HepG2 (cell line): ENCODE measurements at regions not wholly inside any gene's neighbourhood (a gene's known extent, or its start where the extent isn't known, plus 50 kb on each side); places are given as distances from the start of the nearest gene placed in this dataset.

ENCODE experiments used
- ATAC-seq: fragments of 200-7000 bp; cut with Tn5 transposase; 3 replicates; pipeline ENCODE4 v1.9.1; 2020; ENCODE audit warnings: mild to moderate bottlenecking, moderate library complexity
- BruUV-seq: library from RNA; stranded (reverse); fragments of 400-500 nt; replicated peaks from 2 replicates; lab custom pipeline; 2021; lab: Mats Ljungman, UMichigan
- CTCF ChIA-PET: fragments of 300-600 bp; formaldehyde crosslinking; extraction: SDS; loops from one replicate; lab custom pipeline; 2021; ENCODE audit warnings: low total read pairs, inconsistent platforms, low intra/inter-chr PET ratio; lab: Yijun Ruan, JAX
- POLR2A ChIA-PET: fragments of 350-600 bp; sonication (Branson Sonifier 250); formaldehyde crosslinking; loops from one replicate; lab custom pipeline; 2020; ENCODE audit warnings: antibody characterized with exemption, inconsistent platforms; lab: Yijun Ruan, JAX
- DNase-seq: peaks from one replicate; pipeline ENCODE4 v3.0.0-alpha.2; 2015; ENCODE audit warnings: low spot score
- FAIRE-seq: peaks from 3 replicates; lab custom pipeline; 2011; peaks lifted over from hg19 to GRCh38; lab: Jason Lieb, UNC
- H2AFZ ChIP-seq: one replicate; pipeline ENCODE4 v1.6.1; 2011; ENCODE audit warnings: low read length, inconsistent platforms
- H3K27ac ChIP-seq: fragments of 300-600 bp; 3 replicates; pipeline ENCODE4 v1.8.0; 2011; ENCODE audit warnings: mixed run types, mild to moderate bottlenecking, mixed read lengths, low read length, inconsistent platforms; ENCODE audit not compliant: insufficient read depth; ENCODE audit errors: extremely low read length
- H3K27me3 ChIP-seq, 2 experiments: fragments of 200-600 bp in 1 of 2; 2 replicates in 1 of 2; 3 replicates in 1 of 2; pipeline versions ENCODE4 v1.6.0 to v1.8.0; 2011; ENCODE audit warnings: low read length in 2 of 2, mild to moderate bottlenecking in 2 of 2, moderate library complexity in 2 of 2, inconsistent platforms in 1 of 2; ENCODE audit not compliant: insufficient read depth in 2 of 2, control insufficient read depth in 1 of 2
- H3K36me3 ChIP-seq, 2 experiments: fragments of 200-600 bp in 1 of 2; replicated peaks in 1 of 2; 2 replicates in 1 of 2; 3 replicates in 1 of 2; pipeline versions ENCODE4 v1.5.1 to v1.8.0; 2011; ENCODE audit warnings: low read length in 2 of 2, inconsistent platforms in 1 of 2; ENCODE audit not compliant: insufficient read depth in 2 of 2, control insufficient read depth in 1 of 2
- H3K4me1 ChIP-seq: 2 replicates; pipeline ENCODE4 v1.5.1; 2012; ENCODE audit warnings: low read length, inconsistent platforms; ENCODE audit not compliant: insufficient read depth
- H3K4me2 ChIP-seq: 2 replicates; pipeline ENCODE4 v1.6.0; 2011; ENCODE audit warnings: low read depth, low read length, inconsistent platforms
- H3K4me3 ChIP-seq, 3 experiments: fragments of 200-600 bp in 1 of 3; sonication (generic), shearing (Covaris generic) in 1 of 3; replicated peaks in 1 of 3; 2 replicates each; pipeline ENCODE4 v1.5.1; 2011 to 2016; ENCODE audit warnings: low read length in 3 of 3, inconsistent platforms in 2 of 3, low read depth in 2 of 3, mild to moderate bottlenecking in 2 of 3, control low read depth in 1 of 3, mixed read lengths in 1 of 3; ENCODE audit not compliant: insufficient read depth in 1 of 3
- H3K79me2 ChIP-seq: one replicate; pipeline ENCODE4 v1.6.1; 2011; ENCODE audit warnings: low read length, inconsistent platforms; ENCODE audit not compliant: insufficient read depth
- H3K9ac ChIP-seq: 2 replicates; pipeline ENCODE4 v1.6.0; 2011; ENCODE audit warnings: mild to moderate bottlenecking, low read depth, low read length, inconsistent platforms; ENCODE audit not compliant: insufficient read depth
- H3K9me3 ChIP-seq: 2 replicates; pipeline ENCODE4 v1.5.1; 2012; ENCODE audit warnings: mild to moderate bottlenecking, low read length
- H4K20me1 ChIP-seq: 2 replicates; pipeline ENCODE4 v1.6.0; 2011; ENCODE audit warnings: inconsistent platforms, mild to moderate bottlenecking, low read length, moderate library complexity; ENCODE audit not compliant: insufficient read depth
- AGO1 ChIP-seq: fragments of 200-400 bp; formaldehyde crosslinking; IDR thresholded peaks from 2 replicates; pipeline ENCODE4 v1.6.1; 2017; ENCODE audit warnings: mild to moderate bottlenecking, low read depth, low read length, moderate library complexity; ENCODE audit not compliant: poor library complexity, severe bottlenecking
- BORCS8-MEF2B ChIP-seq: sonication (generic); formaldehyde crosslinking; IDR thresholded peaks from 2 replicates; pipeline ENCODE4 v1.8.0; 2022; ENCODE audit warnings: mild to moderate bottlenecking, missing genetic modification reagents
- IRF2 ChIP-seq: IDR thresholded peaks from 2 replicates; pipeline ENCODE4 v1.6.1; 2018; ENCODE audit warnings: missing genetic modification reagents, missing compliant biosample characterization
- KLF11 ChIP-seq: IDR thresholded peaks from 2 replicates; pipeline ENCODE4 v1.6.1; 2016; ENCODE audit warnings: missing compliant biosample characterization
- MAF1 ChIP-seq: sonication (generic); formaldehyde crosslinking; IDR thresholded peaks from 2 replicates; pipeline ENCODE4 v1.5.0; 2020; ENCODE audit warnings: missing genetic modification reagents, borderline replicate concordance
- NR1H2 ChIP-seq: sonication (generic); formaldehyde crosslinking; IDR thresholded peaks from 2 replicates; pipeline ENCODE4 v1.8.1; 2022; ENCODE audit warnings: low read depth, missing genetic modification reagents, borderline replicate concordance
- NR2F1 ChIP-seq, 2 experiments: fragments of 450-650 bp in 1 of 2; formaldehyde crosslinking in 1 of 2; IDR thresholded peaks; 2 replicates each; pipeline versions ENCODE4 v1.5.0 to v1.6.1; 2016 to 2020; ENCODE audit warnings: mild to moderate bottlenecking in 1 of 2, missing compliant biosample characterization in 1 of 2, missing genetic modification reagents in 1 of 2, moderate library complexity in 1 of 2
- RAD51 ChIP-seq: fragments of 450-650 bp; IDR thresholded peaks from 2 replicates; pipeline ENCODE4 v1.6.1; 2016; ENCODE audit warnings: borderline replicate concordance
- REPIN1 ChIP-seq: sonication (generic); formaldehyde crosslinking; IDR thresholded peaks from 2 replicates; pipeline ENCODE4 v1.8.0; 2022; ENCODE audit warnings: missing genetic modification reagents, low read depth, mild to moderate bottlenecking, borderline replicate concordance
- SCMH1 ChIP-seq: sonication (generic); formaldehyde crosslinking; IDR thresholded peaks from 2 replicates; pipeline ENCODE4 v1.9.0; 2021; ENCODE audit warnings: missing genetic modification reagents, mild to moderate bottlenecking, borderline replicate concordance
- TBP ChIP-seq: sonication (generic); formaldehyde crosslinking; IDR thresholded peaks from 2 replicates; pipeline ENCODE4 v1.5.0; 2020; ENCODE audit warnings: missing genetic modification reagents
- ZBTB21 ChIP-seq: sonication (generic); formaldehyde crosslinking; IDR thresholded peaks from 2 replicates; pipeline ENCODE4 v1.4.0; 2020; ENCODE audit warnings: missing genetic modification reagents
- ZBTB8A ChIP-seq: sonication (generic); formaldehyde crosslinking; IDR thresholded peaks from 2 replicates; pipeline ENCODE4 v1.4.0; 2020; ENCODE audit warnings: mild to moderate bottlenecking, low read depth, missing genetic modification reagents, borderline replicate concordance
- ZNF607 ChIP-seq: sonication (generic); formaldehyde crosslinking; IDR thresholded peaks from 2 replicates; pipeline ENCODE4 v1.5.1; 2020; ENCODE audit warnings: missing genetic modification reagents, mild to moderate bottlenecking, borderline replicate concordance
- ZNF619 ChIP-seq: sonication (generic); formaldehyde crosslinking; IDR thresholded peaks from 2 replicates; pipeline ENCODE4 v1.4.0; 2020; ENCODE audit warnings: mild to moderate bottlenecking, missing genetic modification reagents
- in situ Hi-C: cut with HindIII; loops from 2 replicates; pipeline ENCODE4 v1.10.0; 2017; ENCODE audit warnings: low pct_unique_long_range_greater_than_20kb; ENCODE audit not compliant: extremely low pct_ligation_motif_present
- intact Hi-C: fragments of 100-400 bp; cut with micrococcal nuclease; formaldehyde crosslinking; loops from one replicate; pipeline ENCODE4 v1.10.0; 2022; ENCODE audit not compliant: unreplicated experiment
- TF ChIP-seq, protein P1 (sequence below): sonication (generic); formaldehyde crosslinking; IDR thresholded peaks from 2 replicates; pipeline ENCODE4 v1.4.0; 2020; ENCODE audit warnings: missing genetic modification reagents
- TF ChIP-seq, protein P2 (sequence below): fragments of 450-650 bp; IDR thresholded peaks from 2 replicates; pipeline ENCODE4 v1.6.1; 2017; ENCODE audit warnings: mild to moderate bottlenecking
- TF ChIP-seq, protein P3 (sequence below): sonication (generic); formaldehyde crosslinking; IDR thresholded peaks from 2 replicates; pipeline ENCODE4 v1.8.1; 2022; ENCODE audit warnings: mild to moderate bottlenecking, missing genetic modification reagents
- TF ChIP-seq, protein P4 (sequence below): sonication (generic); formaldehyde crosslinking; IDR thresholded peaks from 2 replicates; pipeline ENCODE4 v1.5.1; 2020; ENCODE audit warnings: missing genetic modification reagents, mild to moderate bottlenecking, borderline replicate concordance

DNA sequence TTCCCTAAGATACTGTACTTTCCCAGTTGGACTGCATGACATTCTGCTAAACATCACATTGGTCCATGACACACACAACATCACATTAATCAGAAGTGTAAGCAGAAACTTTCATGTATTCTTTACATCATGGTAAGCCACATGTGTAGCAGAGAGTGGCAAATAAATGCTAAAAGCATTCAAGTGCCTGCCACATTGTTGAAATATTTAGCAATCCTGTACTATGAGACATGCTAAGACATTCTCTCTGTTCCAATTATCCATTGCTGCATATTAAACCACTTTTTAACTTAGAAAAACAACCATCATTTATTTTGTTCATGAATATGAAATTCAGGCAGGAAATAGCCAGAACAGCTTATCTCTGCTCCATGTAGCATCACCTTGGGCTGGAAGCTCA, 207.7 kb upstream of the GJE1 start:
- no peaks in the 10 kb centered on the region for H4K20me1 ChIP-seq
- H3K4me1 ChIP-seq: no peaks in the 10 kb centered on the region
- no TSS peak for BruUV-seq
- no peaks in the 10 kb centered on the region for H3K36me3 ChIP-seq
- H2AFZ ChIP-seq: no peak overlapping the region
- no peaks in the 10 kb centered on the region for H3K27me3 ChIP-seq
- FAIRE-seq (no peak), DNase-seq (no peak), ATAC-seq (no peak)
- no peak overlapping the region for H3K27ac ChIP-seq
- no peaks in the 10 kb centered on the region for H3K79me2 ChIP-seq
- intact Hi-C loops: no loop called here
- ChIA-PET POLR2A (no interaction called here), CTCF (no interaction called here)
- H3K4me3 ChIP-seq: no peak overlapping the region
- no peak overlapping the region for H3K4me2 ChIP-seq
- no peak overlapping the region for H3K9ac ChIP-seq
- in situ Hi-C loops: no loop called here
- H3K9me3 ChIP-seq: no peaks in the 10 kb centered on the region
- TF ChIP-seq TBP (CRISPR knock-in tag) (no peak), AGO1 (no peak), ZNF619 (no peak), ZNF607 (no peak), KLF11 (CRISPR knock-in tag) (no peak), NR2F1 (CRISPR knock-in tag; IDR thresholded peaks at IDR 0.05) (no peak), SCMH1 (no peak), RAD51 (no peak), ZBTB8A (CRISPR knock-in tag) (no peak), ZBTB21 (CRISPR knock-in tag) (no peak), BORCS8-MEF2B (CRISPR knock-in tag) (no peak), NR1H2 (no peak), REPIN1 (CRISPR knock-in tag) (no peak), IRF2 (CRISPR knock-in tag) (no peak), MAF1 (CRISPR knock-in tag) (no peak)
- TF ChIP-seq, protein P1, sequence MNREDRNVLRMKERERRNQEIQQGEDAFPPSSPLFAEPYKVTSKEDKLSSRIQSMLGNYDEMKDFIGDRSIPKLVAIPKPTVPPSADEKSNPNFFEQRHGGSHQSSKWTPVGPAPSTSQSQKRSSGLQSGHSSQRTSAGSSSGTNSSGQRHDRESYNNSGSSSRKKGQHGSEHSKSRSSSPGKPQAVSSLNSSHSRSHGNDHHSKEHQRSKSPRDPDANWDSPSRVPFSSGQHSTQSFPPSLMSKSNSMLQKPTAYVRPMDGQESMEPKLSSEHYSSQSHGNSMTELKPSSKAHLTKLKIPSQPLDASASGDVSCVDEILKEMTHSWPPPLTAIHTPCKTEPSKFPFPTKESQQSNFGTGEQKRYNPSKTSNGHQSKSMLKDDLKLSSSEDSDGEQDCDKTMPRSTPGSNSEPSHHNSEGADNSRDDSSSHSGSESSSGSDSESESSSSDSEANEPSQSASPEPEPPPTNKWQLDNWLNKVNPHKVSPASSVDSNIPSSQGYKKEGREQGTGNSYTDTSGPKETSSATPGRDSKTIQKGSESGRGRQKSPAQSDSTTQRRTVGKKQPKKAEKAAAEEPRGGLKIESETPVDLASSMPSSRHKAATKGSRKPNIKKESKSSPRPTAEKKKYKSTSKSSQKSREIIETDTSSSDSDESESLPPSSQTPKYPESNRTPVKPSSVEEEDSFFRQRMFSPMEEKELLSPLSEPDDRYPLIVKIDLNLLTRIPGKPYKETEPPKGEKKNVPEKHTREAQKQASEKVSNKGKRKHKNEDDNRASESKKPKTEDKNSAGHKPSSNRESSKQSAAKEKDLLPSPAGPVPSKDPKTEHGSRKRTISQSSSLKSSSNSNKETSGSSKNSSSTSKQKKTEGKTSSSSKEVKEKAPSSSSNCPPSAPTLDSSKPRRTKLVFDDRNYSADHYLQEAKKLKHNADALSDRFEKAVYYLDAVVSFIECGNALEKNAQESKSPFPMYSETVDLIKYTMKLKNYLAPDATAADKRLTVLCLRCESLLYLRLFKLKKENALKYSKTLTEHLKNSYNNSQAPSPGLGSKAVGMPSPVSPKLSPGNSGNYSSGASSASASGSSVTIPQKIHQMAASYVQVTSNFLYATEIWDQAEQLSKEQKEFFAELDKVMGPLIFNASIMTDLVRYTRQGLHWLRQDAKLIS (CRISPR knock-in tag): no peak
- TF ChIP-seq, protein P2, sequence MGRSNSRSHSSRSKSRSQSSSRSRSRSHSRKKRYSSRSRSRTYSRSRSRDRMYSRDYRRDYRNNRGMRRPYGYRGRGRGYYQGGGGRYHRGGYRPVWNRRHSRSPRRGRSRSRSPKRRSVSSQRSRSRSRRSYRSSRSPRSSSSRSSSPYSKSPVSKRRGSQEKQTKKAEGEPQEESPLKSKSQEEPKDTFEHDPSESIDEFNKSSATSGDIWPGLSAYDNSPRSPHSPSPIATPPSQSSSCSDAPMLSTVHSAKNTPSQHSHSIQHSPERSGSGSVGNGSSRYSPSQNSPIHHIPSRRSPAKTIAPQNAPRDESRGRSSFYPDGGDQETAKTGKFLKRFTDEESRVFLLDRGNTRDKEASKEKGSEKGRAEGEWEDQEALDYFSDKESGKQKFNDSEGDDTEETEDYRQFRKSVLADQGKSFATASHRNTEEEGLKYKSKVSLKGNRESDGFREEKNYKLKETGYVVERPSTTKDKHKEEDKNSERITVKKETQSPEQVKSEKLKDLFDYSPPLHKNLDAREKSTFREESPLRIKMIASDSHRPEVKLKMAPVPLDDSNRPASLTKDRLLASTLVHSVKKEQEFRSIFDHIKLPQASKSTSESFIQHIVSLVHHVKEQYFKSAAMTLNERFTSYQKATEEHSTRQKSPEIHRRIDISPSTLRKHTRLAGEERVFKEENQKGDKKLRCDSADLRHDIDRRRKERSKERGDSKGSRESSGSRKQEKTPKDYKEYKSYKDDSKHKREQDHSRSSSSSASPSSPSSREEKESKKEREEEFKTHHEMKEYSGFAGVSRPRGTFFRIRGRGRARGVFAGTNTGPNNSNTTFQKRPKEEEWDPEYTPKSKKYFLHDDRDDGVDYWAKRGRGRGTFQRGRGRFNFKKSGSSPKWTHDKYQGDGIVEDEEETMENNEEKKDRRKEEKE: no peak
- TF ChIP-seq, protein P3, sequence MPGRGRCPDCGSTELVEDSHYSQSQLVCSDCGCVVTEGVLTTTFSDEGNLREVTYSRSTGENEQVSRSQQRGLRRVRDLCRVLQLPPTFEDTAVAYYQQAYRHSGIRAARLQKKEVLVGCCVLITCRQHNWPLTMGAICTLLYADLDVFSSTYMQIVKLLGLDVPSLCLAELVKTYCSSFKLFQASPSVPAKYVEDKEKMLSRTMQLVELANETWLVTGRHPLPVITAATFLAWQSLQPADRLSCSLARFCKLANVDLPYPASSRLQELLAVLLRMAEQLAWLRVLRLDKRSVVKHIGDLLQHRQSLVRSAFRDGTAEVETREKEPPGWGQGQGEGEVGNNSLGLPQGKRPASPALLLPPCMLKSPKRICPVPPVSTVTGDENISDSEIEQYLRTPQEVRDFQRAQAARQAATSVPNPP: no peak
- TF ChIP-seq, protein P4, sequence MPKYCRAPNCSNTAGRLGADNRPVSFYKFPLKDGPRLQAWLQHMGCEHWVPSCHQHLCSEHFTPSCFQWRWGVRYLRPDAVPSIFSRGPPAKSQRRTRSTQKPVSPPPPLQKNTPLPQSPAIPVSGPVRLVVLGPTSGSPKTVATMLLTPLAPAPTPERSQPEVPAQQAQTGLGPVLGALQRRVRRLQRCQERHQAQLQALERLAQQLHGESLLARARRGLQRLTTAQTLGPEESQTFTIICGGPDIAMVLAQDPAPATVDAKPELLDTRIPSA (CRISPR knock-in tag): no peak
